ENCODE measurements at regions not wholly inside any gene's neighbourhood (a gene's known extent, or its start where the extent isn't known, plus 50 kb on each side); places are given as distances from the start of the nearest gene placed in this dataset.
"Not testable (repeated sequence)": the region's sequence is repeated elsewhere in the genome, so short reads cannot be mapped to it uniquely, and the experiment has no call there.

- FAIRE-seq, result no peak
- TF ChIP-seq EHF (CRISPR knock-in tag; IDR thresholded peaks at IDR 0.05) (no peak), KDM1A (IDR thresholded peaks at IDR 0.05; ENCODE audit: low read depth) (0 out of 2 replicates have a peak, but pooled peaks have one; percentile 35), HOXB13 (CRISPR knock-in tag; IDR thresholded peaks at IDR 0.05; ENCODE audit: low read depth) (no peak), CBX2 (IDR thresholded peaks at IDR 0.05; ENCODE audit: borderline replicate concordance, low read depth) (no peak), ZFP36 (IDR thresholded peaks at IDR 0.05; ENCODE audit: borderline replicate concordance, partially characterized antibody) (peak; percentile 91), RNF2 (IDR thresholded peaks at IDR 0.05; ENCODE audit: borderline replicate concordance, low read depth) (no peak), JUNB (IDR thresholded peaks at IDR 0.05) (peak; percentile 98), GATA3 (IDR thresholded peaks at IDR 0.05; ENCODE audit: borderline replicate concordance) (peak; percentile 92), ZNF302 (CRISPR knock-in tag; IDR thresholded peaks at IDR 0.05) (no peak), RAD21 (conservative IDR thresholded peaks at IDR 0.05 in 1 of 2, IDR thresholded peaks at IDR 0.05 in 1 of 2) (peak in 1 of 2 experiments; percentile 15; a peak in 2 of 5 replicates), TFCP2L1 (CRISPR knock-in tag; IDR thresholded peaks at IDR 0.05) (no peak), FOSB (CRISPR knock-in tag; IDR thresholded peaks at IDR 0.05) (no peak), CEBPB (IDR thresholded peaks at IDR 0.05) (peak in 1 of 2 experiments; percentile 72; a peak in 2 of 4 replicates), FOSL2 (IDR thresholded peaks at IDR 0.05) (peak; percentile 98), FOSL2 (CRISPR knock-in tag; IDR thresholded peaks at IDR 0.05) (peak; percentile 94), EP300 (IDR thresholded peaks at IDR 0.05) (peak; percentile 84 to 85; a peak in 3 of 5 replicates), JUN (IDR thresholded peaks at IDR 0.05) (peak; percentile 86 to 93)
- TF ChIP-seq, protein P1, sequence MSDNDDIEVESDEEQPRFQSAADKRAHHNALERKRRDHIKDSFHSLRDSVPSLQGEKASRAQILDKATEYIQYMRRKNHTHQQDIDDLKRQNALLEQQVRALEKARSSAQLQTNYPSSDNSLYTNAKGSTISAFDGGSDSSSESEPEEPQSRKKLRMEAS (IDR thresholded peaks at IDR 0.05), result peak; percentile 78
- TF ChIP-seq, protein P2, sequence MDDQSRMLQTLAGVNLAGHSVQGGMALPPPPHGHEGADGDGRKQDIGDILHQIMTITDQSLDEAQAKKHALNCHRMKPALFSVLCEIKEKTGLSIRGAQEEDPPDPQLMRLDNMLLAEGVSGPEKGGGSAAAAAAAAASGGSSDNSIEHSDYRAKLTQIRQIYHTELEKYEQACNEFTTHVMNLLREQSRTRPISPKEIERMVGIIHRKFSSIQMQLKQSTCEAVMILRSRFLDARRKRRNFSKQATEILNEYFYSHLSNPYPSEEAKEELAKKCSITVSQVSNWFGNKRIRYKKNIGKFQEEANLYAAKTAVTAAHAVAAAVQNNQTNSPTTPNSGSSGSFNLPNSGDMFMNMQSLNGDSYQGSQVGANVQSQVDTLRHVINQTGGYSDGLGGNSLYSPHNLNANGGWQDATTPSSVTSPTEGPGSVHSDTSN (IDR thresholded peaks at IDR 0.05), result 0 out of 2 replicates have a peak, but pooled peaks have one; percentile 20
- TF ChIP-seq, protein P3, sequence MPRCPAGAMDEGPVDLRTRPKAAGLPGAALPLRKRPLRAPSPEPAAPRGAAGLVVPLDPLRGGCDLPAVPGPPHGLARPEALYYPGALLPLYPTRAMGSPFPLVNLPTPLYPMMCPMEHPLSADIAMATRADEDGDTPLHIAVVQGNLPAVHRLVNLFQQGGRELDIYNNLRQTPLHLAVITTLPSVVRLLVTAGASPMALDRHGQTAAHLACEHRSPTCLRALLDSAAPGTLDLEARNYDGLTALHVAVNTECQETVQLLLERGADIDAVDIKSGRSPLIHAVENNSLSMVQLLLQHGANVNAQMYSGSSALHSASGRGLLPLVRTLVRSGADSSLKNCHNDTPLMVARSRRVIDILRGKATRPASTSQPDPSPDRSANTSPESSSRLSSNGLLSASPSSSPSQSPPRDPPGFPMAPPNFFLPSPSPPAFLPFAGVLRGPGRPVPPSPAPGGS (IDR thresholded peaks at IDR 0.05), result peak; percentile 43; the same call in 1 of the 3 replicates
- Histone ChIP-seq H3K4me2 (peak overlapping the region; percentile 88), H3K9me3 (no peaks in the 10 kb centered on the region), H3K27ac (peak overlapping the region; percentile 85), H3K4me1 (peaks cover 76% of the 10 kb centered on the region), H3K4me3 (no peak overlapping the region)
- ChIA-PET CTCF (interaction anchor here (1.0 to 1.8 kb wide), 3 partner anchors 41 to 542 kb away, joined by 3 read pairs; no protein-coding TSS in a partner anchor), POLR2A (no interaction called here)
- peak; percentile 87 for DNase-seq (ENCODE audit: low read depth in 1 of 2, low spot score in 1 of 2)
- peak; percentile 92 to 96 for ATAC-seq
- 29% methylated on average over 11 of the region's 11 CpGs for WGBS (ENCODE audit: missing lambda C conversion rate)
Observed at GRCh38 chr11:122197066-122197987, 81.3 kb upstream of the BLID start.

- no peak for FAIRE-seq
- ChIA-PET CTCF (interaction anchor here (1.8 kb wide), 1 partner anchor 540 kb away, joined by 3 read pairs; no protein-coding TSS in a partner anchor), POLR2A (no interaction called here)
- Histone ChIP-seq H3K4me2 (0 out of 3 replicates have a peak overlapping the region, but pooled peaks have one; percentile 88), H3K4me1 (peaks cover 74% of the 10 kb centered on the region), H3K9me3 (no peaks in the 10 kb centered on the region), H3K27ac (peak overlapping the region; percentile 85), H3K4me3 (no peak overlapping the region)
- TF ChIP-seq RAD21 (conservative IDR thresholded peaks at IDR 0.05 in 1 of 2, IDR thresholded peaks at IDR 0.05 in 1 of 2) (no peak), CEBPB (IDR thresholded peaks at IDR 0.05) (no peak), CTCF (IDR thresholded peaks at IDR 0.05) (no peak), EHF (CRISPR knock-in tag; IDR thresholded peaks at IDR 0.05) (no peak), ZNF302 (CRISPR knock-in tag; IDR thresholded peaks at IDR 0.05) (no peak), MAFK (IDR thresholded peaks at IDR 0.05; ENCODE audit: partially characterized antibody) (no peak), ZC3H11A (IDR thresholded peaks at IDR 0.05) (no peak), EP300 (IDR thresholded peaks at IDR 0.05) (no peak)
- 85% methylated on average over 3 of the region's 3 CpGs for WGBS (ENCODE audit: missing lambda C conversion rate)
- DNase-seq (ENCODE audit: low read depth in 1 of 2, low spot score in 1 of 2), result no peak
- ATAC-seq, result no peak
Observed at GRCh38 chr11:122195790-122196189, 79.8 kb upstream of the BLID start.

DNA sequence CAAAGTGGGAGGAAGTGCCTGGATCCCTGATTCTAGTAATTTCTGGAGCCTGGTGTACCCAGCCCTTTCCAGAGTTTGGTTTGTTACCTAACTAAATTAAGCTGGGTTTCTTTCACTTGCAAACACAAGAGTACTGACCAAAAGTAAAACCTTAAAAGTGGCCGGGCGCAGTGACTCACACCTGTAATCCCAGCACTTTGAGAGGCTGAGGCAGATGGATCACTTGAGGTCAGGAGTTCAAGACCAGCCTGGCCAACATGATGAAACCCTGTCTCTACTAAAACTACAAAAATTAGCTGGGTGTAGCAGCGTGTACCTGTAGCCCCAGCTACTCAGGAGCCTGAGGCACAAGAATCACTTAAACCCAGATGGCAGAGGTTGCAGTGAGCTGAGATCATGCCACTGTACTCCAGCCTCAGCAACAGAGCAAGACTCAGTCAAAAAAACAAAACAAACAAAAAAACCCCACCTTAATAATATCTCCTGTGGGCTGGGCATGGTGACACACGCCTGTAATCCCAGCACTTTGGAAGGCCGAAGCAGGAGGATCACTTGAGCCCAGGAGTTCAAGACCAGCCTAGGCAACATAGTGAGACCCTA is 78.0 kb upstream of the BLID start:
- DNase-seq (ENCODE audit: low read depth in 1 of 2, low spot score in 1 of 2); POLR2A ChIA-PET; H3K9me3 ChIP-seq; ATAC-seq; FAIRE-seq; H3K4me3 ChIP-seq: not testable (repeated sequence)
- Histone ChIP-seq H3K4me1 (peaks cover 79% of the 10 kb centered on the region), H3K4me2 (peak overlapping the region; percentile 53), H3K27ac (peak overlapping the region; percentile 71 to 85)
- 65% methylated on average over 5 of the region's 5 CpGs for WGBS (ENCODE audit: missing lambda C conversion rate)
- CTCF ChIA-PET, result interaction anchor here (0.9 to 1.6 kb wide), 2 partner anchors 9 to 21 kb away, joined by 3 to 4 read pairs; no protein-coding TSS in a partner anchor

All from A549 (cell line).